ENCODE measurements at regions not wholly inside any gene's neighbourhood (a gene's known extent, or its start where the extent isn't known, plus 50 kb on each side); places are given as distances from the start of the nearest gene placed in this dataset.

DNA sequence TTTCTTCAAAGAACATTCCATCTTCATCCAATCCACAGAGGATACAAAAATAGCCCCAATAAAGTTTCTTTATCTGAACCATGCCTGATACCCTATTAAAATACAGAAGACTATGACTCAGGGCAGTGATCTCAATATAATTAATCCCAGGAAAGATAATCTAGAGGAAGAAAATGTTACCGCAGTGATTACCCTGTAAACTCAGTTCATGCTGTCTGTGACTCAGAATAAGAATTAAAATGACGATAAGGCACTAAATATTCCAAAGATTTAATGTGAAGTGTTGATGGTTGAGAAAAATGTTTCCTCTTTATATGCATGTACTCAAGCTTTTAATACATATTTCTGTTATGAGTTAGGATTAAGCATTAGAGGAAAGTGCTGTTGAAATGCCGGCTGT lies 88.6 kb upstream of the LYPLAL1 start:
- CTCF ChIA-PET, result no interaction called here
- DNase-seq, result no peak
- intact Hi-C loops (cut with micrococcal nuclease; ENCODE audit: unreplicated experiment), result no loop called here
- Mint-ChIP-seq H3K4me3 (ENCODE audit: low read depth, unreplicated experiment) (no peak overlapping the region), H3K27ac (ENCODE audit: unreplicated experiment) (no peak overlapping the region), H3K9me3 (ENCODE audit: low read depth, unreplicated experiment) (no peaks in the 10 kb centered on the region), H3K36me3 (ENCODE audit: insufficient read depth, unreplicated experiment) (peaks cover 4% of the 10 kb centered on the region), H3K4me1 (ENCODE audit: low read depth, unreplicated experiment) (peaks cover 21% of the 10 kb centered on the region), H3K27me3 (ENCODE audit: unreplicated experiment) (no peaks in the 10 kb centered on the region)
- no TSS peak for BruUV-seq (replicated peaks)
- TF ChIP-seq, protein P1, sequence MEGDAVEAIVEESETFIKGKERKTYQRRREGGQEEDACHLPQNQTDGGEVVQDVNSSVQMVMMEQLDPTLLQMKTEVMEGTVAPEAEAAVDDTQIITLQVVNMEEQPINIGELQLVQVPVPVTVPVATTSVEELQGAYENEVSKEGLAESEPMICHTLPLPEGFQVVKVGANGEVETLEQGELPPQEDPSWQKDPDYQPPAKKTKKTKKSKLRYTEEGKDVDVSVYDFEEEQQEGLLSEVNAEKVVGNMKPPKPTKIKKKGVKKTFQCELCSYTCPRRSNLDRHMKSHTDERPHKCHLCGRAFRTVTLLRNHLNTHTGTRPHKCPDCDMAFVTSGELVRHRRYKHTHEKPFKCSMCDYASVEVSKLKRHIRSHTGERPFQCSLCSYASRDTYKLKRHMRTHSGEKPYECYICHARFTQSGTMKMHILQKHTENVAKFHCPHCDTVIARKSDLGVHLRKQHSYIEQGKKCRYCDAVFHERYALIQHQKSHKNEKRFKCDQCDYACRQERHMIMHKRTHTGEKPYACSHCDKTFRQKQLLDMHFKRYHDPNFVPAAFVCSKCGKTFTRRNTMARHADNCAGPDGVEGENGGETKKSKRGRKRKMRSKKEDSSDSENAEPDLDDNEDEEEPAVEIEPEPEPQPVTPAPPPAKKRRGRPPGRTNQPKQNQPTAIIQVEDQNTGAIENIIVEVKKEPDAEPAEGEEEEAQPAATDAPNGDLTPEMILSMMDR (IDR thresholded peaks at IDR 0.05; ENCODE audit: unreplicated experiment), result no peak

DNA sequence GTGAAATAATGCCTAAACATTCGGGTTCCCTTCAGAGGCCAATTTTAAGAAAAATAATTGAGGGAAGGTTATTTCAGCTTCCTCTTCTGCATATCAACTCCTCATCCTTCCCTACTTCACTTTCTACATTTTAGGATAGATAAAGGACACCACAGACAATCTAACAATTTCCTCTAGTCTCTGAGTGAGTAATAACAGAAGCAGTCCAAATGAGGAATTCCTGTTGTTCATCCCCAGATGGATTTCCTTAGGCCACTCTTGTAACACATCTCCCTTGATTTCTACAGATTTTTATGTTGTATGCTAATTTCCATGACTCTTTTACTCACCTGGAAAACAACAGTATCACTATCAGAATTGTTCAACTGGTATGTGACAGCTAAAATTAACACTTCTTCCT lies 87.7 kb upstream of the LYPLAL1 start:
- Mint-ChIP-seq H3K27me3 (ENCODE audit: unreplicated experiment) (no peaks in the 10 kb centered on the region), H3K36me3 (ENCODE audit: insufficient read depth, unreplicated experiment) (peaks cover 4% of the 10 kb centered on the region), H3K27ac (ENCODE audit: unreplicated experiment) (no peak overlapping the region), H3K4me1 (ENCODE audit: low read depth, unreplicated experiment) (peaks cover 28% of the 10 kb centered on the region), H3K9me3 (ENCODE audit: low read depth, unreplicated experiment) (peaks cover 3% of the 10 kb centered on the region), H3K4me3 (ENCODE audit: low read depth, unreplicated experiment) (no peak overlapping the region)
- BruUV-seq (replicated peaks), result no TSS peak
- TF ChIP-seq, protein P1 (IDR thresholded peaks at IDR 0.05; ENCODE audit: unreplicated experiment), result no peak
- CTCF ChIA-PET, result no interaction called here
- no peak for DNase-seq
- intact Hi-C loops (cut with micrococcal nuclease; ENCODE audit: unreplicated experiment), result no loop called here

DNA sequence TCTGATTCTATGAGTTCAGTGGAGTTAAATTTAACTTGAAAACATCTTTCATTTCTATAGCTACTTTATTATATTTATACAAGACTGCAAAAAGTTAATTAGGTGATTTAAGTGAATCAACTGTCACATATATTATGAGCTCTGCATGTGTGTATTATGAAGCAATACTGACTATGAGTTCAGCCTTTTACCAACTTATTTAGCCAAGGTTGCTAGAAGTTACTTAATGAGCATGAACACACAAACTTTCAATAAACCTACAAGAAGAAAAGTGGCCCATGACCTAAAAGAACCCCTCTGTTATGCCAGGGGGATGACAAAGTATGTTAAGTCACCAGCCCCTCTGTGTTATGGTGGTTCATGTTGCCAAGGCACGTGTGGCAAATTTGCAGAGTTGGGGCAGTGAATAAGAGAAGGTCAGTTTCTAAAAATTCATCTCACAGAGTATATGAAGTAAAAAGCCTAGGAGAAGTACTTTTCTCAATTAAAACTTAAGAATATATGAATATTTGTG lies 86.7 kb upstream of the LYPLAL1 start:
- Mint-ChIP-seq H3K27ac (ENCODE audit: unreplicated experiment) (no peak overlapping the region), H3K27me3 (ENCODE audit: unreplicated experiment) (no peaks in the 10 kb centered on the region), H3K4me3 (ENCODE audit: low read depth, unreplicated experiment) (no peak overlapping the region), H3K9me3 (ENCODE audit: low read depth, unreplicated experiment) (peaks cover 3% of the 10 kb centered on the region), H3K4me1 (ENCODE audit: low read depth, unreplicated experiment) (peaks cover 38% of the 10 kb centered on the region), H3K36me3 (ENCODE audit: insufficient read depth, unreplicated experiment) (peaks cover 4% of the 10 kb centered on the region)
- DNase-seq, result no peak
- no TSS peak for BruUV-seq (replicated peaks)
- TF ChIP-seq, protein P1 (IDR thresholded peaks at IDR 0.05; ENCODE audit: unreplicated experiment), result no peak
- intact Hi-C loops (cut with micrococcal nuclease; ENCODE audit: unreplicated experiment), result no loop called here
- CTCF ChIA-PET, result no interaction called here

DNA sequence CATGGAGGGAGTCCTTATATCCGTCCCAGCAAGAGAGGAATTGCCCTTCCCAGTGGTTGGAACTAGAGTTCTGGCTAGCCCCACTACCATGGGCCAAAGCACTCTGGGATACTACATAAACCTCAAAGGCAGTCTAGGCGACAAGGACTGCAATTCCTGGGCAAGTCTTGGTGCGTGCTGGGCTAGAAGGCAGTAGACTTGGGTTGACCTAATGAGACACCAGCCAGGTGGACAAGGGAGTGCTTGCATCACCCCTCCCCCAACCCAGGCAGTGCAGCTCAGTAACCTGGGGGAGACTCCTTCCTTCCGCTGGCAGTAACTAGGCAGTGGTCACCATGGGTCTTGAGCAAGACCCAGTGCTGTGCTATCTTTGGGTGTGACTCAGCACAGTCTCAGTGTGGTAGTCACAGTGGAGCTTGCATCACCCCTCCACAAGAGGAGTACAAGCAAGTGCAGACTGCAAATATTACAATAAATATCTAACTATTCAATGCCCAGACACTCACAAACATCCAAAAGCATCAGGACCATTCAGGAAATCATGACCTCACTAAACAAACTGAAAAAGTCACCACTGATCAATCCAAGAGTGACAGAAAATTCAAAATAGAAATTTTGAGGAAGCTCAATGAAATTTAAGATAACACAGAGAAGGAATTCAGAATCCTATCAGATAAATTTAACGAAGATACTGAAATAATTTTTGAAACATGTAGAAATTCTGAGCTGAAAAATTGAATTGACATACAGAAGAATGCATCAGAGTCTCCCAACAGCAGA lies 84.7 kb upstream of the LYPLAL1 start:
- TF ChIP-seq, protein P1 (IDR thresholded peaks at IDR 0.05; ENCODE audit: unreplicated experiment), result no peak
- DNase-seq, result peak; percentile 84
- Mint-ChIP-seq H3K27me3 (ENCODE audit: unreplicated experiment) (no peaks in the 10 kb centered on the region), H3K9me3 (ENCODE audit: low read depth, unreplicated experiment) (peaks cover 3% of the 10 kb centered on the region), H3K4me1 (ENCODE audit: low read depth, unreplicated experiment) (peaks cover 40% of the 10 kb centered on the region), H3K27ac (ENCODE audit: unreplicated experiment) (peak overlapping the region; percentile 93), H3K36me3 (ENCODE audit: insufficient read depth, unreplicated experiment) (peaks cover 4% of the 10 kb centered on the region), H3K4me3 (ENCODE audit: low read depth, unreplicated experiment) (peak overlapping the region; percentile 33)
- intact Hi-C loops (cut with micrococcal nuclease; ENCODE audit: unreplicated experiment), result loop anchor here (2.0 kb wide), 1 partner anchor 86 kb away; no protein-coding TSS in a partner anchor
- no TSS peak for BruUV-seq (replicated peaks)
- CTCF ChIA-PET, result interaction anchor here (0.6 to 2.8 kb wide), 4 partner anchors 8 to 719 kb away, joined by 3 to 10 read pairs (median 3); no protein-coding TSS in a partner anchor
